PC-9 (cell line): ENCODE measurements at regions not wholly inside any gene's neighbourhood (a gene's known extent, or its start where the extent isn't known, plus 50 kb on each side); places are given as distances from the start of the nearest gene placed in this dataset.

Experiments
- BruUV-seq: library from RNA; stranded (reverse); fragments of 400-500 nt; replicated peaks from 2 replicates; lab custom pipeline; 2021; lab: Mats Ljungman, UMichigan
- CTCF ChIA-PET: fragments of 300-600 bp; sonication (Branson Sonifier 250); formaldehyde crosslinking; loops from one replicate; lab custom pipeline; 2022; ENCODE audit warnings: antibody characterized with exemption; lab: Charles Lee
- POLR2A ChIA-PET: fragments of 300-600 bp; sonication (Branson Sonifier 250); formaldehyde crosslinking; loops from one replicate; lab custom pipeline; 2022; ENCODE audit warnings: antibody characterized with exemption; ENCODE audit not compliant: unreplicated experiment; lab: Charles Lee
- DNase-seq, 2 experiments: peaks; one replicate each; pipeline versions ENCODE4 v3.0.0 to v3.0.0-alpha.2; 2015 to 2022; ENCODE audit warnings: mixed read lengths in 1 of 2
- H2AFZ ChIP-seq: fragments of 200-600 bp; sonication (generic); 2 replicates; pipeline ENCODE4 v1.8.1; 2017; ENCODE audit warnings: antibody characterized with exemption
- H3F3A ChIP-seq: fragments of 200-600 bp; sonication (generic); 2 replicates; pipeline ENCODE4 v1.8.1; 2017; ENCODE audit warnings: antibody characterized with exemption, mild to moderate bottlenecking, low read depth; ENCODE audit not compliant: insufficient read depth
- H3K27ac ChIP-seq: fragments of 200-600 bp; sonication (generic); 2 replicates; pipeline ENCODE4 v1.6.1; 2016; ENCODE audit warnings: mixed run types
- H3K27me3 ChIP-seq: fragments of 200-600 bp; sonication (generic); 2 replicates; pipeline ENCODE4 v1.6.1; 2016; ENCODE audit warnings: low read depth, mixed run types; ENCODE audit not compliant: insufficient read depth
- H3K36me3 ChIP-seq: fragments of 200-600 bp; sonication (generic); 2 replicates; pipeline ENCODE4 v1.6.1; 2016; ENCODE audit warnings: low read depth, mixed run types
- H3K4me1 ChIP-seq: fragments of 200-600 bp; sonication (generic); replicated peaks from 2 replicates; pipeline ENCODE4 v1.6.1; 2016; ENCODE audit warnings: mixed run types; ENCODE audit not compliant: insufficient read depth
- H3K4me2 ChIP-seq: fragments of 200-600 bp; sonication (generic); 2 replicates; pipeline ENCODE4 v1.6.1; 2017; ENCODE audit warnings: mixed run types
- H3K4me3 ChIP-seq: fragments of 200-600 bp; sonication (generic); 2 replicates; pipeline ENCODE4 v1.6.1; 2016; ENCODE audit warnings: mixed run types
- H3K79me2 ChIP-seq: fragments of 200-600 bp; sonication (generic); 2 replicates; pipeline ENCODE4 v1.6.1; 2017; ENCODE audit warnings: low read depth, mixed run types
- H3K9me2 ChIP-seq: fragments of 200-600 bp; sonication (generic); 2 replicates; pipeline ENCODE4 v1.8.1; 2017; ENCODE audit warnings: mild to moderate bottlenecking; ENCODE audit not compliant: insufficient read depth
- H3K9me3 ChIP-seq: fragments of 200-600 bp; sonication (generic); 2 replicates; pipeline ENCODE4 v1.8.1; 2016; ENCODE audit warnings: low read depth; ENCODE audit not compliant: insufficient read depth
- H4K20me1 ChIP-seq: fragments of 200-600 bp; sonication (generic); 2 replicates; pipeline ENCODE4 v1.8.1; 2017; ENCODE audit not compliant: insufficient read depth
- EZH2 ChIP-seq: fragments of 200-600 bp; sonication (generic); IDR thresholded peaks from 2 replicates; pipeline ENCODE4 v1.8.0; 2017; ENCODE audit warnings: antibody characterized with exemption, low read depth
- intact Hi-C: fragments of 100-400 bp; cut with micrococcal nuclease; formaldehyde crosslinking; loops from one replicate; pipeline ENCODE4 v1.10.0; 2022; ENCODE audit not compliant: unreplicated experiment
- TF ChIP-seq, protein P1 (sequence below): fragments of 200-600 bp; sonication (generic); conservative IDR thresholded peaks from 2 replicates; pipeline ENCODE4 v1.6.1; 2017; ENCODE audit warnings: mixed run types, antibody characterized with exemption, mild to moderate bottlenecking, moderate library complexity

DNA sequence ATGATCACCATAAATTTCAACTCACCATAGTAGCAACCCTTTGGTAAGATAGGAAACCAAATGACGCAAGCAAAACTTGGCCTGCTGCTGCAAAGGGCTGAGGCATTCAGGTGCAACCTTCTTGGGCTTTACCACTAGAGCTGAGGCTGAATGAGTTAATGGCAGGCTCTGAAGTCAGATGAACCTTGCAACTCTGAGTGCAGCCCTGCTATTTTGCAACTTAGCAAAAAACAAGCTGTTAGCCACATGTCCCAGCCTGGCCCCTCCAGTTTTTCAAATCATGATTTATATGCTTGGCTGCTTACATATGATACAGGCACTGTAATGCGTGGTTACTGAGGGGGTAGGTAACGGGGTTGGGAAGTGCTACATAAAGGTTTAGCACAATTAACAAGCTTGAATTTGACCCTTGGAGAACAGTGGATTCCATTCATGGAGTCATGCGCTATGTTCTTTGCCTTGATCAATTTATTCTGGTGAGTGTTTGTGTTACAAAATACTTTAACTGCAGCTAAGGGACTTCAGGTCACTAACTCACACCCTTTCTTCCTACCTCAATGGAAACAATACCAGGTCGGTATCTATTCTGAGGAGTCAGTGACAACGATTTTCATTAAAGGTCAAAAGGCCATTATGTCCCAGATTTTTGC lies 80.5 kb upstream of the PPARGC1A start:
- BruUV-seq, result no TSS peak
- Histone ChIP-seq H3K4me2 (no peak overlapping the region), H3K27me3 (peaks cover 9% of the 10 kb centered on the region), H3F3A (no peaks in the 10 kb centered on the region), H3K9me2 (no peaks in the 10 kb centered on the region), H2AFZ (no peak overlapping the region), H3K27ac (no peak overlapping the region), H3K79me2 (no peaks in the 10 kb centered on the region), H3K9me3 (no peaks in the 10 kb centered on the region), H4K20me1 (no peaks in the 10 kb centered on the region), H3K36me3 (no peaks in the 10 kb centered on the region), H3K4me3 (no peak overlapping the region), H3K4me1 (no peaks in the 10 kb centered on the region)
- intact Hi-C loops, result no loop called here
- TF ChIP-seq, protein P1, sequence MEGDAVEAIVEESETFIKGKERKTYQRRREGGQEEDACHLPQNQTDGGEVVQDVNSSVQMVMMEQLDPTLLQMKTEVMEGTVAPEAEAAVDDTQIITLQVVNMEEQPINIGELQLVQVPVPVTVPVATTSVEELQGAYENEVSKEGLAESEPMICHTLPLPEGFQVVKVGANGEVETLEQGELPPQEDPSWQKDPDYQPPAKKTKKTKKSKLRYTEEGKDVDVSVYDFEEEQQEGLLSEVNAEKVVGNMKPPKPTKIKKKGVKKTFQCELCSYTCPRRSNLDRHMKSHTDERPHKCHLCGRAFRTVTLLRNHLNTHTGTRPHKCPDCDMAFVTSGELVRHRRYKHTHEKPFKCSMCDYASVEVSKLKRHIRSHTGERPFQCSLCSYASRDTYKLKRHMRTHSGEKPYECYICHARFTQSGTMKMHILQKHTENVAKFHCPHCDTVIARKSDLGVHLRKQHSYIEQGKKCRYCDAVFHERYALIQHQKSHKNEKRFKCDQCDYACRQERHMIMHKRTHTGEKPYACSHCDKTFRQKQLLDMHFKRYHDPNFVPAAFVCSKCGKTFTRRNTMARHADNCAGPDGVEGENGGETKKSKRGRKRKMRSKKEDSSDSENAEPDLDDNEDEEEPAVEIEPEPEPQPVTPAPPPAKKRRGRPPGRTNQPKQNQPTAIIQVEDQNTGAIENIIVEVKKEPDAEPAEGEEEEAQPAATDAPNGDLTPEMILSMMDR, result no peak
- CTCF ChIA-PET, result no interaction called here
- DNase-seq, result no peak
- POLR2A ChIA-PET, result no interaction called here

DNA sequence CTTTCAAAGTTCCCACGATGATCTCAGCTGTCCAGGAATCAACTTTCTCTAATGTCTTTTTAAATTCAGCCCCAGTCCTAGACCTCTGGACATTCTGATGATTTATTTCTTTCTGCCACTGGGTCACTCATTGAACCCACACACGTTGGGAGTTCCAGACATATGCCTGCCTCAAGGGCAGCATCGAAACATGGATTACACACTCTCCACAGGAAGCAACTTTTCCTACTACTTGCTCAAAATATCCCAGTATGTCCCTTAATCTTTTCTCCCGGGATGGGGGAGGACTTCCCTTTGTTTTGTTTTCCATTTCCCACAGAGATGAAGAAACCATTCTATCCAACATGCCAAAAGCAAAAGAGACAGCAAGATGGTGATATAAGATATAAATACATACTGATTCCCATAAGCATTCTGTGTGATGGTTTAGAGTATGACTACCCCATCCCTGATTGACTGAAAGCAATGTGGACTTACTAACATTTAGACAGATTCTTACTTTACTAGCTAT lies 79.8 kb upstream of the PPARGC1A start:
- H3K79me2 ChIP-seq, result no peaks in the 10 kb centered on the region
- intact Hi-C loops, result no loop called here
- BruUV-seq, result no TSS peak
- H3K27me3 ChIP-seq, result peaks cover 9% of the 10 kb centered on the region
- TF ChIP-seq, protein P1, result no peak
- TF ChIP-seq EZH2, result no peak
- no peaks in the 10 kb centered on the region for H3K9me2 ChIP-seq
- H3K27ac ChIP-seq, result no peak overlapping the region
- H3K4me3 ChIP-seq, result no peak overlapping the region
- H3F3A ChIP-seq, result no peaks in the 10 kb centered on the region
- H3K36me3 ChIP-seq, result no peaks in the 10 kb centered on the region
- no peaks in the 10 kb centered on the region for H3K4me1 ChIP-seq
- no peaks in the 10 kb centered on the region for H4K20me1 ChIP-seq
- no peak for DNase-seq
- CTCF ChIA-PET, result no interaction called here
- POLR2A ChIA-PET, result no interaction called here
- H2AFZ ChIP-seq, result no peak overlapping the region
- no peaks in the 10 kb centered on the region for H3K9me3 ChIP-seq
- no peak overlapping the region for H3K4me2 ChIP-seq

DNA sequence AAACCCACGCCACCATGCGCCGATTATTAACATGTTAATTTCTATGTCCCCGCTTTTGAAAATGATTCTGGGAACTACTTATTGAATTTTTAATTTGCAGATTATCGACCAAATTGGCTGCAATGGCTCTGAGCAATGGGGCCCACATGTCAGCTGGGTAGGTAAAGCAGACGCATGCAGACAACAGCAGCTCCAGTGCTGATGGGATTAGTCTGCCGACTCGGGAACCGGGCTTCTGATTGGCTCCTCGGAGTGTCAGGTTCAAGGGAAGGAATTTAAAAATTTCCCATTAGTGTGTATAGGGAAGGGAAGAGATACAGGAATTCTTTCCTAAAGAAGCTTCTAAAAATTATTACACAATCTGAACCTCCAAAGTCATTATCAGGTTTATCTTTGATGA lies 77.4 kb upstream of the PPARGC1A start:
- CTCF ChIA-PET, result no interaction called here
- Histone ChIP-seq H3K79me2 (no peaks in the 10 kb centered on the region), H3K27ac (no peak overlapping the region), H3K27me3 (peaks cover 9% of the 10 kb centered on the region), H4K20me1 (no peaks in the 10 kb centered on the region), H3K4me2 (no peak overlapping the region), H3K4me1 (no peaks in the 10 kb centered on the region), H3K36me3 (no peaks in the 10 kb centered on the region), H3K4me3 (no peak overlapping the region), H3F3A (no peaks in the 10 kb centered on the region), H2AFZ (no peak overlapping the region), H3K9me3 (no peaks in the 10 kb centered on the region), H3K9me2 (no peaks in the 10 kb centered on the region)
- BruUV-seq, result no TSS peak
- POLR2A ChIA-PET, result no interaction called here
- intact Hi-C loops, result no loop called here
- DNase-seq, result no peak
- TF ChIP-seq, protein P1, result no peak
- TF ChIP-seq EZH2, result no peak
